ENCODE measurements at regions not wholly inside any gene's neighbourhood (a gene's known extent, or its start where the extent isn't known, plus 50 kb on each side); places are given as distances from the start of the nearest gene placed in this dataset.

DNA sequence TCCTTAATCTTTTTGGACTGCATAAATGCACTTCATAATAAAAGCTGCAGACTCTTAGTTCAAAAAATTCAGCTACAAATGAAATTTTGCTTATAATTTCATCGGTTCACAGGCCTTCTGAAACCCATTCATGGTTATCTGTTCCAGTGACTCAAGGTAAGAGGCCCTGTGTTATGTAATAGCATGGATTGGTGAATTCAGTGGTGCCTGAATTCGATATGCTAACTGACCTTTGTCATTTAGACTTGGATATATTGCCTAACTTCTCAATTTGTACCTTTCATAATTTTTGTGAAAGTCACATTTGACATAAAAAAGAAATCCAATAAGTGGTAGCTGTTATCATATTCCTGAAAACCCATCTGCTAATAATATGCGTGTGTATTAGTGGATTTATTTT lies 349.9 kb upstream of the KIRREL3 start:
- DNase-seq (ENCODE audit: low read depth, low spot score) = no peak
- H3K36me3 ChIP-seq (ENCODE audit: control insufficient read depth in 2 of 2, extremely low read depth in 1 of 2, insufficient read depth in 2 of 2, low read length in 2 of 2) = no peaks in the 10 kb centered on the region
- CTCF ChIA-PET = no interaction called here
- H3K27ac ChIP-seq (ENCODE audit: insufficient read depth, low read depth, low read length) = no peak overlapping the region
- H3K4me2 ChIP-seq (ENCODE audit: insufficient read depth, low read length) = no peak overlapping the region
- no peak for FAIRE-seq
- dilution Hi-C loops (cut with MboI; ENCODE audit: extremely low pct_ligation_motif_present, low sequenced_read_pairs) (no loop called here), intact Hi-C loops (cut with micrococcal nuclease) (no loop called here)
- no TSS peak for BruUV-seq (replicated peaks)
- no peaks in the 10 kb centered on the region for H3K4me1 ChIP-seq (ENCODE audit: control insufficient read depth, extremely low read depth, insufficient read depth, low read length)
- no peak overlapping the region for H2AFZ ChIP-seq (ENCODE audit: low read depth, low read length)
- POLR2A ChIA-PET = no interaction called here
- no peaks in the 10 kb centered on the region for H3K27me3 ChIP-seq (ENCODE audit: control insufficient read depth in 2 of 2, insufficient read depth in 2 of 2, low read length in 2 of 2)
- H3K4me3 ChIP-seq (replicated peaks in 1 of 3; ENCODE audit: insufficient read depth in 1 of 3, low read depth in 1 of 3, low read length in 3 of 3) = no peak overlapping the region
- H3K9me3 ChIP-seq (replicated peaks; ENCODE audit: control insufficient read depth, insufficient read depth, low read length) = no peaks in the 10 kb centered on the region
- no peak overlapping the region for H3K9ac ChIP-seq (replicated peaks; ENCODE audit: extremely low read depth, insufficient read depth, low read length)
- TF ChIP-seq FOS (IDR thresholded peaks at IDR 0.05; ENCODE audit: borderline replicate concordance, insufficient read depth, low read length) = no peak
- TF ChIP-seq POLR2AphosphoS5 (IDR thresholded peaks at IDR 0.05; ENCODE audit: insufficient read depth, low read depth, low read length) = no peak
- TF ChIP-seq, protein P1, sequence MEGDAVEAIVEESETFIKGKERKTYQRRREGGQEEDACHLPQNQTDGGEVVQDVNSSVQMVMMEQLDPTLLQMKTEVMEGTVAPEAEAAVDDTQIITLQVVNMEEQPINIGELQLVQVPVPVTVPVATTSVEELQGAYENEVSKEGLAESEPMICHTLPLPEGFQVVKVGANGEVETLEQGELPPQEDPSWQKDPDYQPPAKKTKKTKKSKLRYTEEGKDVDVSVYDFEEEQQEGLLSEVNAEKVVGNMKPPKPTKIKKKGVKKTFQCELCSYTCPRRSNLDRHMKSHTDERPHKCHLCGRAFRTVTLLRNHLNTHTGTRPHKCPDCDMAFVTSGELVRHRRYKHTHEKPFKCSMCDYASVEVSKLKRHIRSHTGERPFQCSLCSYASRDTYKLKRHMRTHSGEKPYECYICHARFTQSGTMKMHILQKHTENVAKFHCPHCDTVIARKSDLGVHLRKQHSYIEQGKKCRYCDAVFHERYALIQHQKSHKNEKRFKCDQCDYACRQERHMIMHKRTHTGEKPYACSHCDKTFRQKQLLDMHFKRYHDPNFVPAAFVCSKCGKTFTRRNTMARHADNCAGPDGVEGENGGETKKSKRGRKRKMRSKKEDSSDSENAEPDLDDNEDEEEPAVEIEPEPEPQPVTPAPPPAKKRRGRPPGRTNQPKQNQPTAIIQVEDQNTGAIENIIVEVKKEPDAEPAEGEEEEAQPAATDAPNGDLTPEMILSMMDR (IDR thresholded peaks at IDR 0.05; ENCODE audit: extremely low read depth in 1 of 2, insufficient read depth in 1 of 2, low read depth in 1 of 2, low read length in 2 of 2) = no peak
- TF ChIP-seq EZH2 (IDR thresholded peaks at IDR 0.05; ENCODE audit: borderline replicate concordance, low read depth, low read length, severe bottlenecking) = no peak
- no peak for TF ChIP-seq MYC (IDR thresholded peaks at IDR 0.05; ENCODE audit: low read depth, low read length)
- H4K20me1 ChIP-seq (replicated peaks; ENCODE audit: control insufficient read depth, extremely low read depth, insufficient read depth, low read length) = no peaks in the 10 kb centered on the region
- no peaks in the 10 kb centered on the region for H3K9me1 ChIP-seq (replicated peaks; ENCODE audit: control insufficient read depth, extremely low read depth, insufficient read depth, low read length)
- no peaks in the 10 kb centered on the region for H3K79me2 ChIP-seq (ENCODE audit: control insufficient read depth, insufficient read depth, low read length)

DNA sequence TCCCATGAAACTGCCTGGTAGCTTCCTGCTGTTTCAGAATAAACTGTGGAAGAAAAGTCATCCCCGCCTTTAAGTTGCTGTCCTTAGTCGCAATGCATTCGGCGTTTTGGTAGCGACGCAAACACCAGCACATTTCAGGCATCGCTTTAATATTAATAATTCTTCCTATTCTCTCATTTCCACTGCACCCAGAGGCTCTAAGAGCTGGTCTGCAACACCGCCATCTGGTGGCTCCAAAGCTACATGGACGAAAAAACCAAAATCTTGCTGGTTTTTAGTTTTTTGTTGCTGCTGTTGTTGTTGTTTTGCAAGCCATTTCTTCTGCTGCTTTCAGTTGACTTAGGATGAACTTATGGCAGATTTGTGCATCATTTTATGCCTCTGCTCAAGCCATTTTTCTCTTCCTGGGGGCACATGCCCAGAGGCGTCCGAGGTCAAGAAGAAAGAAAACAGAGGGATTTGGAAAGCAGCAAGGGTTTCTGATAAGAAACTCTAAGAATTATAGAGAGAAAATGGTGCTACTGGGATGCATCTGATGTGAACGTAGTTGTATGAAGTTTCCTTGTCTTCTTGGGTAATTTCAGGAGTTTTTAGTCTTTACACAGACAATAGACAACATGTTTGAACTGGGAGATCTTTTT lies 345.4 kb upstream of the KIRREL3 start:
- H3K9me3 ChIP-seq (replicated peaks; ENCODE audit: control insufficient read depth, insufficient read depth, low read length) = no peaks in the 10 kb centered on the region
- no peak overlapping the region for H3K27ac ChIP-seq (ENCODE audit: insufficient read depth, low read depth, low read length)
- no TSS peak for BruUV-seq (replicated peaks)
- no peak overlapping the region for H3K4me3 ChIP-seq (replicated peaks in 1 of 3; ENCODE audit: insufficient read depth in 1 of 3, low read depth in 1 of 3, low read length in 3 of 3)
- no peaks in the 10 kb centered on the region for H3K79me2 ChIP-seq (ENCODE audit: control insufficient read depth, insufficient read depth, low read length)
- no peaks in the 10 kb centered on the region for H3K36me3 ChIP-seq (ENCODE audit: control insufficient read depth in 2 of 2, extremely low read depth in 1 of 2, insufficient read depth in 2 of 2, low read length in 2 of 2)
- FAIRE-seq (no peak), DNase-seq (ENCODE audit: low read depth, low spot score) (no peak)
- dilution Hi-C loops (cut with MboI; ENCODE audit: extremely low pct_ligation_motif_present, low sequenced_read_pairs) = no loop called here
- no peaks in the 10 kb centered on the region for H3K27me3 ChIP-seq (ENCODE audit: control insufficient read depth in 2 of 2, insufficient read depth in 2 of 2, low read length in 2 of 2)
- ChIA-PET POLR2A (no interaction called here), CTCF (interaction anchor here (1.0 kb wide), 1 partner anchor 905 kb away, joined by 4 read pairs; no protein-coding TSS in a partner anchor)
- no peak overlapping the region for H2AFZ ChIP-seq (ENCODE audit: low read depth, low read length)
- no peak for TF ChIP-seq MYC (IDR thresholded peaks at IDR 0.05; ENCODE audit: low read depth, low read length)
- TF ChIP-seq, protein P1 (IDR thresholded peaks at IDR 0.05; ENCODE audit: extremely low read depth in 1 of 2, insufficient read depth in 1 of 2, low read depth in 1 of 2, low read length in 2 of 2) = peak; percentile 23
- no peaks in the 10 kb centered on the region for H3K4me1 ChIP-seq (ENCODE audit: control insufficient read depth, extremely low read depth, insufficient read depth, low read length)
- H4K20me1 ChIP-seq (replicated peaks; ENCODE audit: control insufficient read depth, extremely low read depth, insufficient read depth, low read length) = no peaks in the 10 kb centered on the region
- intact Hi-C loops (cut with micrococcal nuclease) = no loop called here
- no peak overlapping the region for H3K9ac ChIP-seq (replicated peaks; ENCODE audit: extremely low read depth, insufficient read depth, low read length)
- H3K9me1 ChIP-seq (replicated peaks; ENCODE audit: control insufficient read depth, extremely low read depth, insufficient read depth, low read length) = no peaks in the 10 kb centered on the region
- no peak overlapping the region for H3K4me2 ChIP-seq (ENCODE audit: insufficient read depth, low read length)

Measured in endothelial cell of umbilical vein (primary cell).